GM23248 (cell line): ENCODE measurements at regions not wholly inside any gene's neighbourhood (a gene's known extent, or its start where the extent isn't known, plus 50 kb on each side); places are given as distances from the start of the nearest gene placed in this dataset.

ENCODE experiments used
- DNase-seq: peaks from one replicate; pipeline ENCODE4 v3.0.0-alpha.2; 2015
- H2AFZ ChIP-seq: fragments of 200-600 bp; sonication (generic); 2 replicates; pipeline ENCODE4 v1.6.1; 2016; ENCODE audit warnings: antibody characterized with exemption
- H3F3A ChIP-seq: fragments of 200-600 bp; sonication (generic); 2 replicates; pipeline ENCODE4 v1.6.1; 2016; ENCODE audit warnings: mild to moderate bottlenecking, antibody characterized with exemption, mixed run types; ENCODE audit not compliant: insufficient read depth
- H3K27ac ChIP-seq: fragments of 200-600 bp; sonication (generic); 2 replicates; pipeline ENCODE4 v1.5.1; 2016; ENCODE audit warnings: mild to moderate bottlenecking
- H3K27me3 ChIP-seq: fragments of 200-600 bp; sonication (generic); replicated peaks from 2 replicates; pipeline ENCODE4 v1.6.1; 2016; ENCODE audit warnings: mild to moderate bottlenecking; ENCODE audit not compliant: insufficient read depth
- H3K36me3 ChIP-seq: fragments of 200-600 bp; sonication (generic); 2 replicates; pipeline ENCODE4 v1.6.1; 2016; ENCODE audit warnings: low read depth, mild to moderate bottlenecking
- H3K4me1 ChIP-seq: fragments of 200-600 bp; sonication (generic); 2 replicates; pipeline ENCODE4 v1.6.1; 2016; ENCODE audit warnings: mild to moderate bottlenecking; ENCODE audit not compliant: insufficient read depth
- H3K4me2 ChIP-seq: fragments of 200-600 bp; sonication (generic); one replicate; pipeline ENCODE4 v1.6.1; 2016; ENCODE audit warnings: mild to moderate bottlenecking; ENCODE audit not compliant: unreplicated experiment
- H3K4me3 ChIP-seq: fragments of 200-600 bp; sonication (generic); 2 replicates; pipeline ENCODE4 v1.5.1; 2016; ENCODE audit warnings: mild to moderate bottlenecking
- H3K79me2 ChIP-seq: fragments of 200-600 bp; sonication (generic); 2 replicates; pipeline ENCODE4 v1.6.1; 2016; ENCODE audit warnings: mild to moderate bottlenecking; ENCODE audit not compliant: insufficient read depth
- H3K9ac ChIP-seq: fragments of 200-600 bp; sonication (generic); 2 replicates; pipeline ENCODE4 v1.6.1; 2016; ENCODE audit warnings: mild to moderate bottlenecking
- H3K9me2 ChIP-seq: fragments of 200-600 bp; sonication (generic); 2 replicates; pipeline ENCODE4 v1.6.1; 2016; ENCODE audit warnings: mixed run types, mild to moderate bottlenecking, moderate library complexity; ENCODE audit not compliant: insufficient read depth
- H3K9me3 ChIP-seq: fragments of 200-600 bp; sonication (generic); one replicate; pipeline ENCODE4 v1.6.1; 2017; ENCODE audit warnings: low read depth
- H4K20me1 ChIP-seq: fragments of 200-600 bp; sonication (generic); 2 replicates; pipeline ENCODE4 v1.6.0; 2016; ENCODE audit not compliant: insufficient read depth
- EZH2 ChIP-seq: fragments of 200-600 bp; sonication (generic); IDR thresholded peaks from 2 replicates; pipeline ENCODE4 v1.6.1; 2018; ENCODE audit warnings: antibody characterized with exemption, mild to moderate bottlenecking; ENCODE audit not compliant: insufficient read depth, poor library complexity, severe bottlenecking
- EZH2phosphoT487 ChIP-seq: fragments of 200-600 bp; sonication (generic); IDR thresholded peaks from 2 replicates; pipeline ENCODE4 v1.6.1; 2018; ENCODE audit warnings: antibody characterized with exemption, moderate library complexity, mild to moderate bottlenecking, low read depth; ENCODE audit not compliant: insufficient read depth
- WGBS, 2 experiments: methylation state at CpG; one replicate each; pipeline ENCODE4 v1.1.6; 2015 to 2017; ENCODE audit warnings: low lambda C conversion rate in 2 of 2, low coverage in 1 of 2; ENCODE audit errors: missing lambda C conversion rate in 2 of 2; 5-methylcytosine and 5-hydroxymethylcytosine counted together
- in situ Hi-C: fragments of 300-500 bp; cut with MboI; formaldehyde crosslinking; loops from 2 replicates; pipeline ENCODE4 v1.15.0; 2020

DNA sequence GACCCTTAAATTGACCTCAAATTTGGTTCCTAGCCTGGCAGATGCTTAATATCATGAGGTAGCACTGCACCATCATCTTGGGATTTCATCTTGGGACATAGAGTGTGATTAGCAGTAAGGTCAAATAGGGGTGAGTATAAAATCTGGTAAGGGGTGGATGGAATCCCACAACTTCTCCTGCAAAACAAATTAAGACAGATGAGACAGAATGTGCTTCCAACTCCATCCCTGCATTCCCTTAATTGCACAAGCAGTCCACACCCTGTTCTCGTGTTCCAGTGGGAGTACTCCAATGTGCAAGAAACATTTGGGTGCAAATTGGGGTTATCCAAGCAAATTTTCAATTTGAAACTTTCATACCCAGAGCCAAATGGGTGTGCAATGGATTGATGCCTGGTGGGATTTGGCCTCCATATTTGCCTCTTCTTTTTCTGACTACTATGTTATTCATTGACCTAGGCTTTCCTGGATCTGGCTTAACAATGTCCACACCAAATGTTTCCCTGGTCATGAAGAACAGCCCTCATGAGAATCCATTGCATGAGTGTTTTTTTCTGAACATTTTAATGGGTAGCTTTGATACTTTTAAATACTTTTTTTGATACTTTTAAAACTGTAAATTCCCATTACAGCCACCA lies 785.0 kb upstream of the TSPY4 start:
- no peaks in the 10 kb centered on the region for H3K4me1 ChIP-seq
- H3K9ac ChIP-seq: no peak overlapping the region
- H3K4me2 ChIP-seq: no peak overlapping the region
- no peaks in the 10 kb centered on the region for H3K36me3 ChIP-seq
- no peaks in the 10 kb centered on the region for H3F3A ChIP-seq
- in situ Hi-C loops: no loop called here
- no peak for DNase-seq
- H3K4me3 ChIP-seq: no peak overlapping the region
- no peaks in the 10 kb centered on the region for H3K9me2 ChIP-seq
- H2AFZ ChIP-seq: no peak overlapping the region
- no peaks in the 10 kb centered on the region for H3K9me3 ChIP-seq
- no peaks in the 10 kb centered on the region for H3K79me2 ChIP-seq
- no peaks in the 10 kb centered on the region for H3K27me3 ChIP-seq
- no peak for TF ChIP-seq EZH2
- 0% methylated on average over 1 of the region's 1 CpG; no CpG with 5 or more reads in 1 of the 2 experiments for WGBS, 2 experiments
- H3K27ac ChIP-seq: no peak overlapping the region
- H4K20me1 ChIP-seq: no peaks in the 10 kb centered on the region

GRCh38 chrY:8553614-8554013 lies 783.6 kb upstream of the TSPY4 start:
- Histone ChIP-seq H4K20me1 (no peaks in the 10 kb centered on the region), H3K27ac (no peak overlapping the region), H3K9me2 (no peaks in the 10 kb centered on the region), H3K9ac (no peak overlapping the region), H3K4me3 (no peak overlapping the region), H3K27me3 (no peaks in the 10 kb centered on the region), H3K4me1 (no peaks in the 10 kb centered on the region), H2AFZ (no peak overlapping the region), H3F3A (no peaks in the 10 kb centered on the region), H3K36me3 (no peaks in the 10 kb centered on the region), H3K79me2 (no peaks in the 10 kb centered on the region), H3K4me2 (no peak overlapping the region), H3K9me3 (no peaks in the 10 kb centered on the region)
- TF ChIP-seq EZH2: no peak
- TF ChIP-seq EZH2phosphoT487: no peak
- no peak for DNase-seq
- WGBS, 2 experiments: 55 to 65% methylated on average over 8 of the region's 8 CpGs
- in situ Hi-C loops: no loop called here

GRCh38 chrY:8561385-8561784 lies 775.9 kb upstream of the TSPY4 start:
- no peak for TF ChIP-seq EZH2phosphoT487
- TF ChIP-seq EZH2: no peak
- no peaks in the 10 kb centered on the region for H4K20me1 ChIP-seq
- H3K36me3 ChIP-seq: no peaks in the 10 kb centered on the region
- H3K4me3 ChIP-seq: no peak overlapping the region
- no peaks in the 10 kb centered on the region for H3K4me1 ChIP-seq
- no peaks in the 10 kb centered on the region for H3K79me2 ChIP-seq
- no peak overlapping the region for H3K27ac ChIP-seq
- 7 to 10% methylated on average over 2 of the region's 2 CpGs for WGBS, 2 experiments
- no peaks in the 10 kb centered on the region for H3F3A ChIP-seq
- DNase-seq: no peak
- no peaks in the 10 kb centered on the region for H3K9me3 ChIP-seq
- H3K27me3 ChIP-seq: no peaks in the 10 kb centered on the region
- H3K9ac ChIP-seq: no peak overlapping the region
- no peak overlapping the region for H2AFZ ChIP-seq
- H3K4me2 ChIP-seq: no peak overlapping the region
- H3K9me2 ChIP-seq: no peaks in the 10 kb centered on the region
- in situ Hi-C loops: no loop called here

GRCh38 chrY:8562456-8563090 lies 774.7 kb upstream of the TSPY4 start:
- Histone ChIP-seq H3K4me2 (no peak overlapping the region), H3K9me3 (no peaks in the 10 kb centered on the region), H2AFZ (no peak overlapping the region), H3K4me1 (no peaks in the 10 kb centered on the region), H3F3A (no peaks in the 10 kb centered on the region), H3K36me3 (no peaks in the 10 kb centered on the region), H3K9me2 (no peaks in the 10 kb centered on the region), H3K27ac (no peak overlapping the region), H3K9ac (no peak overlapping the region), H3K27me3 (no peaks in the 10 kb centered on the region), H3K79me2 (no peaks in the 10 kb centered on the region), H3K4me3 (no peak overlapping the region), H4K20me1 (no peaks in the 10 kb centered on the region)
- DNase-seq: no peak
- in situ Hi-C loops: no loop called here
- no peak for TF ChIP-seq EZH2
- TF ChIP-seq EZH2phosphoT487: no peak
- WGBS, 2 experiments: 40 to 45% methylated on average over 8 of the region's 8 CpGs

GRCh38 chrY:8564421-8564820 lies 772.8 kb upstream of the TSPY4 start:
- Histone ChIP-seq H3F3A (no peaks in the 10 kb centered on the region), H4K20me1 (no peaks in the 10 kb centered on the region), H3K36me3 (no peaks in the 10 kb centered on the region), H3K27ac (no peak overlapping the region), H2AFZ (no peak overlapping the region), H3K4me3 (no peak overlapping the region), H3K9ac (no peak overlapping the region), H3K4me2 (no peak overlapping the region), H3K9me2 (no peaks in the 10 kb centered on the region), H3K4me1 (no peaks in the 10 kb centered on the region), H3K27me3 (no peaks in the 10 kb centered on the region), H3K9me3 (no peaks in the 10 kb centered on the region), H3K79me2 (no peaks in the 10 kb centered on the region)
- in situ Hi-C loops: no loop called here
- no peak for DNase-seq
- TF ChIP-seq EZH2 (no peak), EZH2phosphoT487 (no peak)
- 46 to 64% methylated on average over 2 to 3 of the region's 3 CpGs for WGBS, 2 experiments
